Immature natural killer cell (primary cell): ENCODE measurements at regions not wholly inside any gene's neighbourhood (a gene's known extent, or its start where the extent isn't known, plus 50 kb on each side); places are given as distances from the start of the nearest gene placed in this dataset.
"Not testable (repeated sequence)": the region's sequence is repeated elsewhere in the genome, so short reads cannot be mapped to it uniquely, and the experiment has no call there.

Experiments
- DNase-seq, 3 donors: peaks; one replicate each; pipeline ENCODE4 v3.0.0; 2022; ENCODE audit warnings: mixed read lengths in 1 of 3
- H3K27ac Mint-ChIP-seq, 6 donors: one replicate each; pipeline ENCODE4 v1.8.0; 2020; ENCODE audit warnings: mixed read lengths in 6 of 6, mild to moderate bottlenecking in 5 of 6, inconsistent platforms in 4 of 6, moderate library complexity in 3 of 6
- H3K27me3 Mint-ChIP-seq, 3 donors: one replicate each; pipeline ENCODE4 v1.8.0; 2020 to 2021; ENCODE audit warnings: low read depth in 3 of 3, mild to moderate bottlenecking in 3 of 3, mixed read lengths in 3 of 3, moderate library complexity in 3 of 3, inconsistent platforms in 1 of 3
- H3K36me3 Mint-ChIP-seq, 3 donors: one replicate each; pipeline ENCODE4 v1.8.0; 2020; ENCODE audit warnings: mixed read lengths in 3 of 3, inconsistent platforms in 2 of 3, mild to moderate bottlenecking in 2 of 3
- H3K4me1 Mint-ChIP-seq, 2 donors: one replicate each; pipeline ENCODE4 v1.8.0; 2020; ENCODE audit warnings: inconsistent platforms in 2 of 2, mild to moderate bottlenecking in 2 of 2, mixed read lengths in 2 of 2, moderate library complexity in 1 of 2
- H3K4me3 Mint-ChIP-seq, 5 donors: one replicate each; pipeline ENCODE4 v1.8.0; 2020; ENCODE audit warnings: mild to moderate bottlenecking in 5 of 5, mixed read lengths in 5 of 5, inconsistent platforms in 3 of 5, moderate library complexity in 3 of 5
- H3K9me3 Mint-ChIP-seq, 6 donors: one replicate each; pipeline ENCODE4 v1.8.0; 2020; ENCODE audit warnings: mild to moderate bottlenecking in 6 of 6, mixed read lengths in 6 of 6, inconsistent platforms in 4 of 6, moderate library complexity in 3 of 6

DNA sequence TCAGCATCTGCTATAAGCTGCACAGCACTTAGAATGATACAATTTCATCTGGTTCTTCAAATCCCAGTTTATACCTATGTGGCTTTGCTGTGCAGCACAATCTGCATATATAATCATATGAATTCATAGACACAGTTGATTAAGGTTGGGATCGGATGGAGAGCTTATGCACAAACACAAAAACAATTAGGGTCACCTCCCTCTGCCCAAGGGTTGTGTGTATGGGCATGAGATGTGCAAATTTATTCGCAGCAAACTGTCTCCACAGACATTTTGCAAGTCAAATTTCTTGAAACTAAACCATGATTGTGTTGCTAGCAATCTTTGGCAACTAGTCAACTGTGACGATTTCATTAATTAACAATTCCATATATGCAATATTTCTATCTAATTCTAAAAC is 955.7 kb downstream of the SORCS3 start:
- H3K36me3 Mint-ChIP-seq: no peaks in the 10 kb centered on the region
- H3K27ac Mint-ChIP-seq: no peak overlapping the region
- no peaks in the 10 kb centered on the region for H3K4me1 Mint-ChIP-seq
- no peak overlapping the region for H3K4me3 Mint-ChIP-seq
- H3K27me3 Mint-ChIP-seq: peaks cover 0 to 1% (median 1%) of the 10 kb centered on the region in 3 donors
- peaks cover 0 to 44% (median 14%) of the 10 kb centered on the region in 6 donors for H3K9me3 Mint-ChIP-seq
- DNase-seq: no peak

GRCh38 chr10:105594296-105594695 is 953.2 kb downstream of the SORCS3 start:
- Mint-ChIP-seq H3K36me3 (no peaks in the 10 kb centered on the region), H3K27me3 (peaks cover 0 to 1% (median 1%) of the 10 kb centered on the region in 3 donors)

DNA sequence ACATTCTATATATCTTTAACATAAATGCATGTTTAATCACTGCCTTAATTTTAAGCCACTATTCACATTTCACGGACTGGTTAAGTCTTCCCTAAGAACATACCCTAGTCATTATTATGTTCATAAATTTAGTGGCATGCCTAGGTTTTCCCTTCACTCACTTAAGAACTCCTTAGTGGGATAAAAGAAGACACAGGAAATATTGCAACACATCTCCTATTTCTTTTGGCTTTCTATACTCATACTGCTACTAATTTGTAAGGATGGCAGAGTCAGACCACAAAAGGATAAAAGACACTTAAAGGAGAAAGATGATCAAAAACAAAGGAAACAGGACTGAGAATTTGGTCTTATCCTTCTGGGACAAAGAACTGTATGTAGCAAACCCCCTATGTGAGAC is 951.4 kb downstream of the SORCS3 start:
- Mint-ChIP-seq H3K9me3 (peaks cover 2 to 40% (median 11%) of the 10 kb centered on the region in 6 donors), H3K36me3 (no peaks in the 10 kb centered on the region), H3K27ac (no peak overlapping the region), H3K4me1 (no peaks in the 10 kb centered on the region), H3K27me3 (peaks cover 0 to 1% (median 0%) of the 10 kb centered on the region in 3 donors), H3K4me3 (no peak overlapping the region)
- no peak for DNase-seq

More at GRCh38 chr10:105594296-105594695, 953.2 kb downstream of the SORCS3 start:
- Mint-ChIP-seq H3K4me1 (no peaks in the 10 kb centered on the region), H3K9me3 (peaks cover 0 to 44% (median 8%) of the 10 kb centered on the region in 6 donors), H3K4me3 (no peak overlapping the region), H3K27ac (no peak overlapping the region)
- no peak for DNase-seq

DNA sequence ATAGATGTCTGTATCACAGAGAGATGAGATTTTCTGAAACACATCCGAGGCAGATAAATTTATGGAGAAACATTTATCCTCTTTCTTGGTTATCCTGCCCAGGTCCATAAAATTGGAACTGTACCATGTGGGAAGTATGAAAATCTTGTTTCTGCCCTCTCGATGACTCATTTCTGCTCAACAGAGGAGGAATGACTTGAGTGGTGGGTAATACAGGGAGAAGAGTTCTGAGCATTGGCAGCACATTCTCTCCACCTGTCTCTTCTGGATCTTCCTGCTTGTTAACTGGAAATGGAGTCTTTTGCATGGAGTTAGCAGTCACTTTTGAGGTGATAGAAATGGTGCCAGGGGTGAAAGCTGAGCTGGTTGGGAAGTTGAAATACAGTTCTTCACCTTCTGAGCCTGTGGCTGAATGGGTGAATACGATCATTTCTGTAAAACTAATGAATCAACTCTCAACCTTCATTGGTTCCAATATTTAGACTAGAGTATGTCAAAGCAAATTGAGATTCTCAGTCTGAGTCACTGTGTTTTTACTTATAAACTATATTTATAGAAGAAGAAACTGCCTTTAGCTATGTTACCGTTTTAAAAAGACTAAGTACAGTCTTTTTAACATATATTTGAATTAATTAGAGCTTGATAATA is 945.5 kb downstream of the SORCS3 start:
- DNase-seq: no peak
- no peaks in the 10 kb centered on the region for H3K36me3 Mint-ChIP-seq
- no peaks in the 10 kb centered on the region for H3K4me1 Mint-ChIP-seq
- no peak overlapping the region for H3K27ac Mint-ChIP-seq
- no peak overlapping the region for H3K4me3 Mint-ChIP-seq
- H3K27me3 Mint-ChIP-seq: peaks cover 0 to 2% (median 0%) of the 10 kb centered on the region in 3 donors
- peaks cover 4 to 25% (median 12%) of the 10 kb centered on the region in 6 donors for H3K9me3 Mint-ChIP-seq

- Mint-ChIP-seq H3K27me3 (peaks cover 0 to 2% (median 0%) of the 10 kb centered on the region in 3 donors), H3K27ac (no peak overlapping the region), H3K4me3 (no peak overlapping the region), H3K4me1 (no peaks in the 10 kb centered on the region), H3K36me3 (no peaks in the 10 kb centered on the region), H3K9me3 (peaks cover 4 to 30% (median 15%) of the 10 kb centered on the region in 6 donors)
- DNase-seq: no peak
Measured at GRCh38 chr10:105585753-105586152, 944.7 kb downstream of the SORCS3 start.

- Mint-ChIP-seq H3K27me3 (peaks cover 0 to 2% (median 0%) of the 10 kb centered on the region in 3 donors), H3K36me3 (no peaks in the 10 kb centered on the region), H3K4me1 (no peaks in the 10 kb centered on the region), H3K27ac (no peak overlapping the region), H3K9me3 (peaks cover 4 to 30% (median 15%) of the 10 kb centered on the region in 6 donors), H3K4me3 (no peak overlapping the region)
- no peak for DNase-seq
Measured at GRCh38 chr10:105585171-105585570, 944.1 kb downstream of the SORCS3 start.

- Mint-ChIP-seq H3K36me3 (peaks cover 0 to 3% (median 0%) of the 10 kb centered on the region in 3 donors), H3K27ac (no peak overlapping the region), H3K27me3 (peaks cover 0 to 2% (median 0%) of the 10 kb centered on the region in 3 donors), H3K4me3 (no peak overlapping the region), H3K4me1 (no peaks in the 10 kb centered on the region), H3K9me3 (peaks cover 7 to 26% (median 17%) of the 10 kb centered on the region in 6 donors)
- no peak for DNase-seq
Measured at GRCh38 chr10:105579112-105579511, 938.0 kb downstream of the SORCS3 start.

DNA sequence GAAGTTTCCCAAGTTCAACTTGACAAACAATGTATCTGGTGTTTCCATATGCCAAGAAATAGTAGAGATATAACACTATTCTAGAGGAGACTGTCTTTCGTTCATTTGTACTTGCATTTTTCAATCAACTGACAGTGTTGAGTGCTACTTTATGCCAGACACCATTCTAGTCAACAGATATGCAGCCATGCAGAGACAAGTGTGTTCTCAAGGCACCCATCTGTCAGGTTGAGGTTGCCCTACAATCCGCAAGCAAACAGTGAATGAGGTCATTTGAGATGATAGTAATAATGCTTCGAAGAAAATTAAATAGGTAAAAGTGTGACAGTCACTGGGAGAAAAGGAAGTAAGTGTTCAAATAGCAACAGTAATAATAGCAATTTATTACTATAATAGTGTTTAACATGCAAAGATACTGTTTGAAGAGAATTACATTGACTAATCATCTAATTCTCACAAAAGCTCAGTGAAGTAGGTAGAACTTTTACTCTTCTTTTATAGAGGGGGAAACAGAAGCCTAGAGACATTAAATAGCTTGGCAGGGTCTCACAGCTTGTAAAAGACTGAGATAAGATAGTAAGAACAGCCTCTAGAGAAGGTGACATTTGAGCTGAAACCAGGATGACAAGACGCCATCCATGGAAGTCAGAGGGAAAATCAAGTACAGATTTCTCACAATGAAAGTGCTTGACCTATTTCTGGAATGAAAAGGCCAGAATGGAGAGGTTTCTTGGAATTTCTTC is 936.9 kb downstream of the SORCS3 start:
- DNase-seq: no peak
- Mint-ChIP-seq H3K27me3 (peaks cover 0 to 2% (median 0%) of the 10 kb centered on the region in 3 donors), H3K36me3 (peaks cover 0 to 3% (median 2%) of the 10 kb centered on the region in 3 donors), H3K4me1 (no peaks in the 10 kb centered on the region), H3K9me3 (peaks cover 11 to 31% (median 20%) of the 10 kb centered on the region in 6 donors), H3K4me3 (no peak overlapping the region), H3K27ac (no peak overlapping the region)

- DNase-seq: no peak
- H3K9me3 Mint-ChIP-seq: peaks cover 4 to 28% (median 11%) of the 10 kb centered on the region in 6 donors
- no peak overlapping the region for H3K4me3 Mint-ChIP-seq
- no peaks in the 10 kb centered on the region for H3K36me3 Mint-ChIP-seq
- no peaks in the 10 kb centered on the region for H3K27me3 Mint-ChIP-seq
- H3K27ac Mint-ChIP-seq: no peak overlapping the region
- no peaks in the 10 kb centered on the region for H3K4me1 Mint-ChIP-seq
Measured at GRCh38 chr10:105559333-105560097, 918.4 kb downstream of the SORCS3 start.

GRCh38 chr10:105550453-105550852 is 909.4 kb downstream of the SORCS3 start:
- H3K4me3 Mint-ChIP-seq, H3K36me3 Mint-ChIP-seq, H3K27me3 Mint-ChIP-seq, DNase-seq, H3K4me1 Mint-ChIP-seq, H3K27ac Mint-ChIP-seq: not testable (repeated sequence)
- peaks cover 7 to 27% (median 19%) of the 10 kb centered on the region in 6 donors for H3K9me3 Mint-ChIP-seq

GRCh38 chr10:105549731-105550130 is 908.6 kb downstream of the SORCS3 start:
- peaks cover 7 to 30% (median 23%) of the 10 kb centered on the region in 6 donors for H3K9me3 Mint-ChIP-seq
- H3K36me3 Mint-ChIP-seq: no peaks in the 10 kb centered on the region
- no peaks in the 10 kb centered on the region for H3K4me1 Mint-ChIP-seq
- H3K27ac Mint-ChIP-seq: no peak overlapping the region
- H3K4me3 Mint-ChIP-seq: no peak overlapping the region
- no peak for DNase-seq
- no peaks in the 10 kb centered on the region for H3K27me3 Mint-ChIP-seq

DNA sequence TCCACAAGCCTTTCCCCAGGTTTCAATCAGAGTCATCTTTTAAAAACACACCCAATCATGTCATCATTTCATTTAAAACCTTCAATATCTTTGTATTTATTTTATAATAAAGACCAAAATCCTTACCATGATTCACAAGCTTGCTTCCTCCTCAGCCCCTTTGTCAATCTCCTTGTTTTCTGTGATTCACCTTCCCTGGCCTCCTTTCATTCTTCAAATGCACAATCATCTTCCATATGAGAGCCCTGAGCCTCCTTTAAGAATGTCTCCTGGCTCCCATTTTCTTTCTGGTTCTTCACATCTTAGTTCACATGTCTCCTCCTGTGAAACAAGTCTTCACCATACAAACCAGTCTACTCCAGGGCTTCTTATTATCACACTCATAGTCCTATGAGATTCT is 904.0 kb downstream of the SORCS3 start:
- Mint-ChIP-seq H3K9me3 (peaks cover 8 to 38% (median 24%) of the 10 kb centered on the region in 6 donors), H3K4me3 (no peak overlapping the region), H3K36me3 (no peaks in the 10 kb centered on the region), H3K27ac (no peak overlapping the region), H3K27me3 (peaks cover 0 to 6% (median 0%) of the 10 kb centered on the region in 3 donors), H3K4me1 (no peaks in the 10 kb centered on the region)
- DNase-seq: no peak

DNA sequence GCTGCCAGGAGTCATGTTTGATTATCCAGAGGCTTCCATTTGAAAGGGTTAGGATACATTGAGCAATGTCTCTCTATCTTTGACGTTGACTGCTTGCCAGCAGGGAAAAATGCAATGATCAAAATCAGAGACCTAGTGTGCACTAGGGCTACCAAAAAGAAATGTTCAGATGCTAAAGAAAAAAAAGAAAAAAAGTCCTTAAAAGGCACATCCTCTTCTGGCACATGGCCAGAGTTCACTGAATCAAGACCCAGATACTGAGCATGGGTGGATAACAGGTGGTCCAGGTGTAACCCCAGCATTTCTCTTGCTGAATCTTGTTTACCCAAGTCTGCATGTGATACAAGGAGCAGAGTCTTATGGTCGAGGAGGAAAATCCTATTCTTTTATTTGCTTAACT is 899.3 kb downstream of the SORCS3 start:
- H3K27me3 Mint-ChIP-seq: peaks cover 0 to 8% (median 0%) of the 10 kb centered on the region in 3 donors
- no peak for DNase-seq
- no peak overlapping the region for H3K27ac Mint-ChIP-seq
- H3K4me1 Mint-ChIP-seq: no peaks in the 10 kb centered on the region
- peaks cover 1 to 38% (median 9%) of the 10 kb centered on the region in 6 donors for H3K9me3 Mint-ChIP-seq
- H3K4me3 Mint-ChIP-seq: no peak overlapping the region
- H3K36me3 Mint-ChIP-seq: no peaks in the 10 kb centered on the region

DNA sequence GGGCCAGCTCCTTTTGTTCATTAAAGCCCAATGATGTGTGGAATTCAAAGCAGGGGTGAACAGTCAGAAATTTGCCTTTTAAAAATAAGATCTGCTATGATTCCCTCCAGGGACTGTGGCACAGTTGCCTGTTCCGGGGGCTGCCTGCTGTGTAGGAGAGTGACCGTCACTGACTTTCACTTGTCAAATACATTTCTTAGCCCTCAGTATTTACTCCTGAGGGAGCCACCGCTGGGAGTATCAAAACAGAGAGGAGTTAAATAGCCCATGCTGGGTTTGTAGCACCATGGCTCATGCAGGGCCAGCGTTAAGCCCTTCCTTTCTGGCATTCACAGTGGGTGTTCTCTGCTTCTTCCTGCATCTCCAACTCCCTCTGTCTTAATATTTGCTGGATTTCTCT is 897.8 kb downstream of the SORCS3 start:
- no peaks in the 10 kb centered on the region for H3K4me1 Mint-ChIP-seq
- peaks cover 0 to 31% (median 10%) of the 10 kb centered on the region in 6 donors for H3K9me3 Mint-ChIP-seq
- H3K4me3 Mint-ChIP-seq: no peak overlapping the region
- H3K27me3 Mint-ChIP-seq: peaks cover 0 to 4% (median 0%) of the 10 kb centered on the region in 3 donors
- DNase-seq: no peak
- no peak overlapping the region for H3K27ac Mint-ChIP-seq
- no peaks in the 10 kb centered on the region for H3K36me3 Mint-ChIP-seq
